ENCODE measurements at regions not wholly inside any gene's neighbourhood (a gene's known extent, or its start where the extent isn't known, plus 50 kb on each side); places are given as distances from the start of the nearest gene placed in this dataset.

- TF ChIP-seq CTCF (conservative IDR thresholded peaks at IDR 0.05; ENCODE audit: low read depth, low read length) (peak; percentile 16; the same call in 1 of the 2 replicates), EZH2 (IDR thresholded peaks at IDR 0.05; ENCODE audit: low read length, unreplicated experiment) (no peak), EZH2phosphoT487 (IDR thresholded peaks at IDR 0.05; ENCODE audit: borderline replicate concordance, low read length) (no peak)
Measured at GRCh38 chr14:100641274-100641860, 54.1 kb upstream of the BEGAIN start.
